OCI-LY1 (cell line): ENCODE measurements at regions not wholly inside any gene's neighbourhood (a gene's known extent, or its start where the extent isn't known, plus 50 kb on each side); places are given as distances from the start of the nearest gene placed in this dataset.

Source experiments
- CTCF ChIP-seq: fragments of 200-600 bp; sonication (generic), shearing (Covaris generic); IDR thresholded peaks from 2 replicates; pipeline ENCODE4 v1.5.1; 2017; ENCODE audit warnings: mild to moderate bottlenecking, antibody characterized with exemption, low read length, moderate library complexity, mixed read lengths
- EZH2 ChIP-seq: fragments of 200-600 bp; sonication (generic), shearing (Covaris generic); IDR thresholded peaks from 2 replicates; pipeline ENCODE4 v1.8.0; 2017; ENCODE audit warnings: borderline replicate concordance, mixed run types, mild to moderate bottlenecking, antibody characterized with exemption, low read length, moderate library complexity, mixed read lengths

DNA sequence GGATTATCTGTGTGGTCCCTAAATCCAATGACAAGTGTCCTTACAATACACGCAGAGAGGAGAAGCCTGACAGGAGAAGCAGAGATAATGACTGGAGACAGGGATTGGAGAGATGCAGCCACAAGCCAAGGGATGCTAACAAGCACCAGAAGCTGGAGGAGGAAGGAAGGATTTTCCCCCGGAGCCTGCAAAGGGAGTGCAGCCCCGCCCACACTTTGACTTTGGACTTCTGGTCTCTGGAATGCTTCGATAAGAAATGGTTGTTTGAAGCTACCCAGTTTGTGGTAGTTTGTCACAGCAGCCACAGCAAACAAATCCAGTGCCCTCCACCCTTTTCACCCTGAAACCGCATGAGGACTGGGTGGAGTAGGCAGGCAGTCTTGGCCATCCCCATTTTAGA is 77.2 kb upstream of the BOD1 start:
- no peak for TF ChIP-seq CTCF
- TF ChIP-seq EZH2: no peak
